OCI-LY1 (cell line): ENCODE measurements at regions not wholly inside any gene's neighbourhood (a gene's known extent, or its start where the extent isn't known, plus 50 kb on each side); places are given as distances from the start of the nearest gene placed in this dataset.
"Not testable (repeated sequence)": the region's sequence is repeated elsewhere in the genome, so short reads cannot be mapped to it uniquely, and the experiment has no call there.

ENCODE experiments used
- H2AFZ ChIP-seq: fragments of 200-600 bp; sonication (generic), shearing (Covaris generic); 2 replicates; pipeline ENCODE4 v1.6.0; 2014; ENCODE audit warnings: antibody characterized with exemption, mild to moderate bottlenecking, low read length
- H3F3A ChIP-seq: fragments of 200-600 bp; sonication (generic), shearing (Covaris generic); 2 replicates; pipeline ENCODE4 v1.6.0; 2014; ENCODE audit warnings: mild to moderate bottlenecking, antibody characterized with exemption, low read length, moderate library complexity; ENCODE audit not compliant: insufficient read depth
- H3K27ac ChIP-seq: fragments of 200-600 bp; sonication (generic); 2 replicates; pipeline ENCODE4 v1.5.1; 2014; ENCODE audit warnings: low read length, mixed run types, mild to moderate bottlenecking, low read depth; ENCODE audit not compliant: poor library complexity, severe bottlenecking
- H3K27me3 ChIP-seq: fragments of 200-600 bp; sonication (generic); 2 replicates; pipeline ENCODE4 v1.6.0; 2014; ENCODE audit warnings: antibody characterized with exemption, mild to moderate bottlenecking, low read length, moderate library complexity; ENCODE audit not compliant: insufficient read depth
- H3K36me3 ChIP-seq: fragments of 200-600 bp; sonication (generic); 2 replicates; pipeline ENCODE4 v1.6.1; 2014; ENCODE audit warnings: mild to moderate bottlenecking, antibody characterized with exemption, low read length, moderate library complexity, mixed read lengths; ENCODE audit not compliant: insufficient read depth
- H3K4me1 ChIP-seq: fragments of 200-600 bp; sonication (generic); 2 replicates; pipeline ENCODE4 v1.5.1; 2014; ENCODE audit warnings: mild to moderate bottlenecking, low read length, moderate library complexity; ENCODE audit not compliant: insufficient read depth, severe bottlenecking
- H3K4me2 ChIP-seq: fragments of 200-600 bp; sonication (generic), shearing (Covaris generic); 2 replicates; pipeline ENCODE4 v1.6.1; 2014; ENCODE audit warnings: low read length
- H3K4me3 ChIP-seq: fragments of 200-600 bp; sonication (generic); 2 replicates; pipeline ENCODE4 v1.5.1; 2014; ENCODE audit warnings: low read length, low read depth, mild to moderate bottlenecking, mixed read lengths; ENCODE audit not compliant: poor library complexity, severe bottlenecking
- H3K79me2 ChIP-seq: fragments of 200-600 bp; shearing (Covaris generic); 2 replicates; pipeline ENCODE4 v1.6.1; 2016; ENCODE audit warnings: mixed run types, low read length, mixed read lengths; ENCODE audit not compliant: insufficient read depth
- H3K9ac ChIP-seq: fragments of 200-600 bp; sonication (generic), shearing (Covaris generic); 2 replicates; pipeline ENCODE4 v1.6.1; 2014; ENCODE audit warnings: mild to moderate bottlenecking, low read length, mixed read lengths
- H3K9me2 ChIP-seq: fragments of 200-600 bp; sonication (generic), shearing (Covaris generic); 2 replicates; pipeline ENCODE4 v1.6.1; 2014; ENCODE audit warnings: low read depth, mild to moderate bottlenecking, low read length, mixed read lengths
- H3K9me3 ChIP-seq: fragments of 200-600 bp; shearing (Covaris generic); 2 replicates; pipeline ENCODE4 v1.6.1; 2014; ENCODE audit warnings: low read length, mixed read lengths
- H4K20me1 ChIP-seq: fragments of 200-600 bp; sonication (generic), shearing (Covaris generic); 2 replicates; pipeline ENCODE4 v1.6.0; 2016; ENCODE audit warnings: mild to moderate bottlenecking, low read length; ENCODE audit not compliant: insufficient read depth
- CTCF ChIP-seq: fragments of 200-600 bp; sonication (generic), shearing (Covaris generic); IDR thresholded peaks from 2 replicates; pipeline ENCODE4 v1.5.1; 2017; ENCODE audit warnings: mild to moderate bottlenecking, antibody characterized with exemption, low read length, moderate library complexity, mixed read lengths
- EZH2 ChIP-seq: fragments of 200-600 bp; sonication (generic), shearing (Covaris generic); IDR thresholded peaks from 2 replicates; pipeline ENCODE4 v1.8.0; 2017; ENCODE audit warnings: borderline replicate concordance, mixed run types, mild to moderate bottlenecking, antibody characterized with exemption, low read length, moderate library complexity, mixed read lengths

GRCh38 chr9:81022177-81022576 lies 667.2 kb downstream of the TLE1 start:
- no peak overlapping the region for H3K27ac ChIP-seq
- no peaks in the 10 kb centered on the region for H3K9me3 ChIP-seq

GRCh38 chr9:81014945-81015344 lies 674.4 kb downstream of the TLE1 start:
- H3K9me2 ChIP-seq, H3K27me3 ChIP-seq, H3K9ac ChIP-seq, H2AFZ ChIP-seq, H3K9me3 ChIP-seq, H4K20me1 ChIP-seq, H3K4me1 ChIP-seq, H3K36me3 ChIP-seq, H3K4me3 ChIP-seq, H3K79me2 ChIP-seq, H3F3A ChIP-seq, H3K27ac ChIP-seq, H3K4me2 ChIP-seq: not testable (repeated sequence)

More at GRCh38 chr9:81022177-81022576, 667.2 kb downstream of the TLE1 start:
- H3K36me3 ChIP-seq = no peaks in the 10 kb centered on the region
- H3F3A ChIP-seq = no peaks in the 10 kb centered on the region
- H3K4me1 ChIP-seq = no peaks in the 10 kb centered on the region
- no peaks in the 10 kb centered on the region for H3K9me2 ChIP-seq
- H4K20me1 ChIP-seq = no peaks in the 10 kb centered on the region
- H3K9ac ChIP-seq = no peak overlapping the region
- TF ChIP-seq CTCF (no peak), EZH2 (no peak)
- no peak overlapping the region for H2AFZ ChIP-seq
- no peak overlapping the region for H3K4me3 ChIP-seq
- H3K27me3 ChIP-seq = no peaks in the 10 kb centered on the region
- no peak overlapping the region for H3K4me2 ChIP-seq
- H3K79me2 ChIP-seq = no peaks in the 10 kb centered on the region

- H2AFZ ChIP-seq, H3F3A ChIP-seq, H4K20me1 ChIP-seq, H3K9me3 ChIP-seq, H3K4me3 ChIP-seq, H3K4me2 ChIP-seq, H3K9ac ChIP-seq, H3K79me2 ChIP-seq, H3K4me1 ChIP-seq, H3K27me3 ChIP-seq, H3K9me2 ChIP-seq, H3K36me3 ChIP-seq, H3K27ac ChIP-seq: not testable (repeated sequence)
Measured at GRCh38 chr9:81013191-81013590, 676.2 kb downstream of the TLE1 start.

GRCh38 chr9:81002906-81003305 lies 686.4 kb downstream of the TLE1 start:
- H3K27me3 ChIP-seq = no peaks in the 10 kb centered on the region
- TF ChIP-seq EZH2 (no peak), CTCF (no peak)
- no peak overlapping the region for H3K27ac ChIP-seq
- no peaks in the 10 kb centered on the region for H3F3A ChIP-seq
- no peak overlapping the region for H3K9ac ChIP-seq
- H3K9me3 ChIP-seq = no peaks in the 10 kb centered on the region
- no peaks in the 10 kb centered on the region for H3K79me2 ChIP-seq
- H3K4me1 ChIP-seq = no peaks in the 10 kb centered on the region
- no peak overlapping the region for H3K4me2 ChIP-seq
- H3K36me3 ChIP-seq = no peaks in the 10 kb centered on the region
- H3K4me3 ChIP-seq = no peak overlapping the region
- no peaks in the 10 kb centered on the region for H4K20me1 ChIP-seq
- no peak overlapping the region for H2AFZ ChIP-seq
- H3K9me2 ChIP-seq = no peaks in the 10 kb centered on the region
